ENCODE measurements at regions not wholly inside any gene's neighbourhood (a gene's known extent, or its start where the extent isn't known, plus 50 kb on each side); places are given as distances from the start of the nearest gene placed in this dataset.

DNA sequence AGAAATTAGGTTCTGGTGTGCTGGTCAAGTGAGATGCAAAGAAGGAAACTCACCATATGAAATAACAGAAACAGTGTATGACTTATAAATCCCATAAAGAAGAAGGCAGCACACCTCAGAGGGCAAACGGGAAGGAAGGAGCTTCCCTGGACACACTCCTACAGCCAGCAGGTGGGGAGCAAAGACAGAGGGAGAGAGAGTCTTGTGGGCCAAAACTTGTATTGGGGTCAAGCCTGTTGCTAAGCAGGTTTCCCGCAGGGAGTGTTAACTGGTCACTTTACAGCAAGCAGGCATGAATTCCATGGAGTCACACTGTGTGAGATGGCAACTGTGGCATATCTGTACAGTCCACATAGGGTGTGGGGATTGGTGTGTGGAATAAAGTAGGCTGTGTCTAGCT is 222.9 kb upstream of the NDN start:
- no peak overlapping the region for H3K4me3 ChIP-seq (ENCODE audit: control insufficient read depth, low read depth, low read length)
- TF ChIP-seq, protein P1, sequence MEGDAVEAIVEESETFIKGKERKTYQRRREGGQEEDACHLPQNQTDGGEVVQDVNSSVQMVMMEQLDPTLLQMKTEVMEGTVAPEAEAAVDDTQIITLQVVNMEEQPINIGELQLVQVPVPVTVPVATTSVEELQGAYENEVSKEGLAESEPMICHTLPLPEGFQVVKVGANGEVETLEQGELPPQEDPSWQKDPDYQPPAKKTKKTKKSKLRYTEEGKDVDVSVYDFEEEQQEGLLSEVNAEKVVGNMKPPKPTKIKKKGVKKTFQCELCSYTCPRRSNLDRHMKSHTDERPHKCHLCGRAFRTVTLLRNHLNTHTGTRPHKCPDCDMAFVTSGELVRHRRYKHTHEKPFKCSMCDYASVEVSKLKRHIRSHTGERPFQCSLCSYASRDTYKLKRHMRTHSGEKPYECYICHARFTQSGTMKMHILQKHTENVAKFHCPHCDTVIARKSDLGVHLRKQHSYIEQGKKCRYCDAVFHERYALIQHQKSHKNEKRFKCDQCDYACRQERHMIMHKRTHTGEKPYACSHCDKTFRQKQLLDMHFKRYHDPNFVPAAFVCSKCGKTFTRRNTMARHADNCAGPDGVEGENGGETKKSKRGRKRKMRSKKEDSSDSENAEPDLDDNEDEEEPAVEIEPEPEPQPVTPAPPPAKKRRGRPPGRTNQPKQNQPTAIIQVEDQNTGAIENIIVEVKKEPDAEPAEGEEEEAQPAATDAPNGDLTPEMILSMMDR (IDR thresholded peaks at IDR 0.05; ENCODE audit: control insufficient read depth, insufficient read depth, low read depth, low read length, missing control alignments), result no peak
- DNase-seq (ENCODE audit: low read depth), result no peak

DNA sequence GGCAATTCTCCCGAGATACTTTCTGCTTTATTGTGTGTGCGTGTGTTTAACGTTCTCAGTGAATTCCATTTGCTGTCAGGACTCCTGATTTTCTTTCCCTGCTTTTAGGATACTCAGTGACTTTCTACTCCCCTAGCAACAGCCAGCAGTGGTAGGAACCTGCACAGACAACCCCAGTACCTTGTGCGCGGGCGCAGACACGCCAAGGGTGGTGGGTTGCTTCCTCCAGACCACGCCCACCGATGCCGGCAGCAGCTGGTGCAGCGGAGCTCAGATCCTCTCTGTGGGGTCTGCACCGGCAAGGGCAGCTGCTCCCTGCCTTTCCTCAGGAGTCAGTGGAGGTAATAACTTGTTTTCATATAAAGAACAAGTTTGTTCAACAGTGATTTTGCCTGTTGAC is 225.1 kb upstream of the NDN start:
- no peak for DNase-seq (ENCODE audit: low read depth)
- TF ChIP-seq, protein P1 (IDR thresholded peaks at IDR 0.05; ENCODE audit: control insufficient read depth, insufficient read depth, low read depth, low read length, missing control alignments), result no peak
- H3K4me3 ChIP-seq (ENCODE audit: control insufficient read depth, low read depth, low read length), result no peak overlapping the region

DNA sequence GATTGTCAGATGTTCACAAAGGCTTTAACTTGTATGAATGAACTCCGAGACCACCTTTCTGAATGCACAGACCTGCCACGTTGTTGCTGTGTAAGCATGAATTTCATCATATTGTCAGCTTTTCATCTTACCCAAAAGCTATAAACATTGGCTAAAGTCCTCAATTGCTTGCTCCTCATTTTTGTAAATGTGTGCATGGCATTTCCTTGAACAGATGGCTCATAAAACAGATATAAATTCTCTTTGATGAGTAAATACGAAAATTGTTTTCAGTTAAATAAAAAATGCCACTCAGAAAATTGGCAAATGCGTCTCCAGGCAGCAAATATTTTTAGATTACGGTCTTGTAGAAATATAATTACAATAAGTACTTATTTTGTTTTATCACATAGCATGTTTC is 226.0 kb upstream of the NDN start:
- H3K4me3 ChIP-seq (ENCODE audit: control insufficient read depth, low read depth, low read length), result no peak overlapping the region
- TF ChIP-seq, protein P1 (IDR thresholded peaks at IDR 0.05; ENCODE audit: control insufficient read depth, insufficient read depth, low read depth, low read length, missing control alignments), result no peak
- no peak for DNase-seq (ENCODE audit: low read depth)

DNA sequence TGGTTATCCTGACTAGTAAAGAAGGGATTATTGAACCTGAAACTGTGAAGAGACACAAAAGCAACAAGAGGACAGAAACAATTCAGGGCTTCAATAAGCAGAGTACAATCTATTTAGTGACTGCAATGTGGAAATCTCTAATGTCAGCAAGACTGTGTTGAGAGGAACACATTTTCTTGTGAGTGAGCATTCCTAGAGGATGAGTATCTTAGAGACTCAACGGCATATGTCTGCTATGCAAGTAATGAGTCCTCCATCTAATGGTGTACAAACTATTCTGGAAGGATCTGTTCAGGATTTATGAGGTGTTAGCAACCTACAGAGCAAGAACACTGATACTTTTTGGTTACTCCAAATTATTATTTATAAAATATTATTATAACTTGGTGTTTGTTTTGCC is 226.5 kb upstream of the NDN start:
- TF ChIP-seq, protein P1 (IDR thresholded peaks at IDR 0.05; ENCODE audit: control insufficient read depth, insufficient read depth, low read depth, low read length, missing control alignments), result no peak
- no peak for DNase-seq (ENCODE audit: low read depth)
- H3K4me3 ChIP-seq (ENCODE audit: control insufficient read depth, low read depth, low read length), result no peak overlapping the region

DNA sequence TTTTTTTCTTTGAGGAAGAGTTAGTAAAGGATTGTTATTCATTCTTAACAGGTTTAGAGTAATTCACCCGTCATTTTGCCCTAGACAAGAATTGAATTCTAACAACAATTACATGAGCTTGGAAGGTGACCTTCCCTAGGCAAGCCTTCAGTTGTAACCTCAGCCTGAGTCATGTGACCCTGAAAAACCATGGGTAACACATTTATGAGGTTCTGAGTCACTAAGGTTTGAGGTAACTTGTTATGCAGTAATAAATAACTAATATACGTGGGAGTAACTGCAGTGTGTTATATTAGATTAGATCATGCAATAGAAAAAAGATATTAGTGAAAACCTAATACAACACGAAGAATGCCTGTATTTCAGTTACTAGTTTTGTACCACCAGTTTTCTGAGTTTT is 237.6 kb upstream of the NDN start:
- DNase-seq (ENCODE audit: low read depth), result no peak
- TF ChIP-seq, protein P1 (IDR thresholded peaks at IDR 0.05; ENCODE audit: control insufficient read depth, insufficient read depth, low read depth, low read length, missing control alignments), result no peak
- H3K4me3 ChIP-seq (ENCODE audit: control insufficient read depth, low read depth, low read length), result no peak overlapping the region

DNA sequence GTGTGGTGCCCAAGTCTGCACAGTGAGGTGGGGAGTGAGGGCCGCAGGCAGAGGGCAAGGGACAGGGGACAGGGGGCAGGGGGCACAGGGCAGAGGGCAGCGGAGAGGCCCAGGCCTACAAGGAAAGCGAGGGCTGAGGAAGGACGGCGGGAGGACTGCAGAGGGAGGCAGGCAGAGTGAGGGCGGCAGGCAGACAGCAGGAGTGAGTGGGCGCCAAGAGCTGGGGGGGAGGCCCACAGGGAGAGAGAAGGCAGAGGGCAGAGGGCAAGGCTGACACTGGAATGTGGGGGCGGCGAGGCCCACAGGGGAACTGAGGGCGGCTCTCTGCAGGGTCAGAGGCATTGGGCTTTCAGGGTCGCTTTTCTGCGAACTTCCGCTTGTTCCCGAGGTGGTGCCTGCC is 267.8 kb upstream of the NDN start:
- H3K4me3 ChIP-seq (ENCODE audit: control insufficient read depth, low read depth, low read length), result no peak overlapping the region
- TF ChIP-seq, protein P1 (IDR thresholded peaks at IDR 0.05; ENCODE audit: control insufficient read depth, insufficient read depth, low read depth, low read length, missing control alignments), result no peak
- no peak for DNase-seq (ENCODE audit: low read depth)
